Hematopoietic multipotent progenitor cell treated with erythropoietin and hydrocortisone succinate and interleukin-3 and kit ligand, for 17 days (in vitro differentiated cells): ENCODE measurements at regions not wholly inside any gene's neighbourhood (a gene's known extent, or its start where the extent isn't known, plus 50 kb on each side); places are given as distances from the start of the nearest gene placed in this dataset.

Experiments
- DNase-seq: peaks from one replicate; pipeline ENCODE4 v3.0.0-alpha.2; 2015; ENCODE audit warnings: low spot score

DNA sequence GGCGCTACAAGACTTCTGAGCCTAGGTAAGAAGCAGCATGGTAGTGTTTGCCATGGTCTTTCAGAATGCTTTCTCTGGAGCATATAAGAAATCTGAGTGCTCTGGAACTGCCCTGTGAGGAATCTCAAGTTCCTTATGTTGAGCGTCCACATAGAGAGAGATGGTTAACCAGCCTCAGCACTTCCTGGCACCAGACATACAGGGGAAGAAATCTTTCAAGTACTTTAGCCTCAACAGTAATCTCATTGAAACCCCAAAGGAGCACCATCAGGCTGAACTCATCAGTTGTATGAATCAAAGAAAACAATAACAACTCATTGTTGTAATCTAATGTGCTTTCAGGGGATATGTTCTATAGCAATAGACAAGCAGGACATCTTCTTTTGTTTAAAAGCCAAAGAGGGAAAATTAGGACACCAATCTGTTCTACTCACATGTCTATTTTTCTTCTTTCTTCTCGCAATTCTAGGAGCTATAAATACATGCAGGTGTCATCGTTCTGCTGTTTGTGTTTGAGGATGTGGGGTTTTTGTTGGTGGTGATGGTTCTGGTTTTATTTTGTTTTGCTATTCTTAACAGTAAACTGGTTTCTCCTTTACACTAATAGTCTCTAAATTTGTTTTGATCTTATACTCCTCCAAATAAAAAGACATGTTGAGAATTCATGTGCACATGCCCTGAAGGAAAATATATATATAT is 1145.0 kb upstream of the LRRN3 start:
- DNase-seq = no peak

DNA sequence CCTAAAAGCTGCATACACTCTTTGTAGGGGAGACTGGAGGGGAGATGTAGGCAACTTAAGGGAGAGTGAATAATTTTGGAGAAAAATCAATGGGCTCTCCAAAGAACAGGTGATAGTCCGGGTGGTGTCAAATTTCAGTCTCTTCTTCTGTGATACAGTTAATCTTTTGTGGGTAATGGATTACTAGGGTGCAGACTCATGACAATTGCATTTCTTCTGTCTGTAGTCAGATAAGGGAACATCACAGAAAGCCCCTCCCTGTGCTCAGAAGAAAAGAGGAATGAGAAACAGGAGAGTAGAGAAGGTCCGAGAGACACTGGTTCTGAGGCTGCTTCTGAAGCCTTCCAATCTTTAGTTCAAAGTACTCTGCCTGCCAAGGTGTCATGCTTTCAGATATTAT is 1140.7 kb upstream of the LRRN3 start:
- no peak for DNase-seq

DNA sequence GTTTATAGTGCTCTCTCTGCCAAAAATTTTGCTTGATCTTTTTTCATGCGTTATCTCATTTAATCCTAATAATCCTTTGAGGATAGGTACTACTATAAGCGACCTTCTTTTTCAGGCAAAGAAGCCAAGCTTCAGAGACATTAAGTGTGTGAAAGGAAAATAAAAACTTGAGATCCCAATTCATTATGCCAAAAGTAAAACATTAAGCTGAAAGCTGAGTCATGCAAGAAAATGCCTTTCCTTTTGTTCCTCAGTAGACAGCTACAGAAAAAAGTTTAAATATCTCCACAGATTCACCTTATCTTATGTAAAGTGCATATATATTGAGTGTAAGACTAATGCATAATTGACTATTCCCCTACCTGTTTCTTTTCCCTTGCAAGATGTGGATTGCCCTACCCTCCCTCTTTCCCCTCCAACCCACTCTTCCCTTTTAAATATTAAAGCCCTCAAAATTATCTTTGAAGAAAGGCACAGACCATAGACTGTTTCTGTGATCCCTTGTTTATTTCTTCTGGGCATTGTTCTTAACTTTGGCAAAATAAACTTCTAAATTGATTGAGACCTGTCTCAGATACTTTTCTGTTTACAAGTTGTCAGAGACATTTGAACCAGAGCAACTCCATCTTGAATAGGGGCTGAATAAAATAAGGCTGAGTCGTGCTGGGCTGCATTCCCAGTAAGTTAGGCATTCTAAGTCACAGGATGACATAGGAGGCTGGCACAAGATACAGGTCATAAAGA is 1139.9 kb upstream of the LRRN3 start:
- no peak for DNase-seq

DNA sequence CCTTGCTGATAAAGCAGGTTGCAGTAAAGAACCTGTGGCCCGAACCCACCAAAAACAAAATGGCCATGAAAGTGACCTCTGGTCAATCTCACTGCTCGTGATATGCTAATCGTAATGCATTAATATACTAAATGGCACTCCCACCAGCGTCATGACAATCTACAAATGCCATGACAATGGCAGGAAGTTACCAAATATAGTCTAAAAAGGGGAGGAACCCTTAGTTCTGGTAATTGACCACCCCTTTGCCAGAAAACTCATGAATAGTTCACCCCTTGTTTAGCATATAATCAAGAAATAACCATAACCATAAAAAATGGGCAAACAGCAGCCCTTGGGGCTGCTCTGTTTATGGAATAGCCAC is 1139.4 kb upstream of the LRRN3 start:
- no peak for DNase-seq

DNA sequence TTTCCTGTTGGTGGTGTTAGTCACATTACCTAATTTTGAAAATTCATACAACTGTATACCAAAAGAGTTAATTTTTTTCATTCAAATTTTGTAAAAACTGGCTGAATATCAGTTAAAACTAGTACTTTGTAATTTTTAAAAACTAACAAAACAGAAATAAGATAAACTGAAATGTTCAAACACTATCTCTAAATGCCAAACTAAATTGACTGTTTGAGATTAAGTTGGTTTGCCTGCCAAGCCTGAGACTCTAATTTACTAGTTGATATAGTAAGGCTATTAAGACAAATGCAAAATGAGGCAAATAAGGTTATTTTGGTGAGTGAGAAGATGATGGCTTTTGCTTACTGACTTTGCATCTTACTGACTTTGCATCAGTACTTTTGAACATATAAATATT is 1134.9 kb upstream of the LRRN3 start:
- no peak for DNase-seq

DNA sequence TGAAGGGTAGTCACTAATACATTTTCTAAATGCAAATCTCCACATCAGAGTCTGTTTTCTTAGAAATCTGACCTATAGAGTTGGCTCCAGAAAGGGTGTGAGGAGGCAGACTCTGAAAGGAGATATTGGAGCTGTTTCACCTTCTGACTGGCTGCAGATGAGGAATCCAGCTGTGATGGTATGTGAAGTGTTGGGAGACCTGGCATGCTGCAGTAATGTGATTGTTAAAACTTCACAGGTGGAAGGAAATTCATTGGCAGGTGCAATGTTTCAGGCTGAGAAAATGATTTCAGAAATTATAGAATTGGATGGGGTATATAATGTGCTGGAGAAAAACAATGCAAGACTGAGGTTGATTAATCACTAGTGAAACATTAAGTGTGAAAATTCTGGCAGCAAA is 1134.0 kb upstream of the LRRN3 start:
- no peak for DNase-seq

DNA sequence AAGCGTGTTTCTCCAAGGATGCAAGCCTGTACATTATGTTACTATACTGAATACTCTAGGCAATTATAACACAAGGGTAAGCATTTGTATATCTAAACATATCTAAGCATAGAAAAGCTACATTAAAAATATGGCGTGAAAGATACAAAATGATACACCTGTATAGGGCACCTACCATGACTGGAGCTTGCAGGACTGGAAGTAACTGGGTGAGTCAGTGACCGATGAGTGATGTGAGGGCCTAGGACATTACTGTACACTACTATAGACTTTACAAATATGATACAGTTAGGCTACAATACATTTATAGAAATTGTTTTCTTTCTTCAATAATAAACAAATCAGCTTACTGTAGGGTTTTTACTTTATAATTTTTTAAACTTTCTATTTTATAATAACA is 1127.2 kb upstream of the LRRN3 start:
- DNase-seq = no peak

DNA sequence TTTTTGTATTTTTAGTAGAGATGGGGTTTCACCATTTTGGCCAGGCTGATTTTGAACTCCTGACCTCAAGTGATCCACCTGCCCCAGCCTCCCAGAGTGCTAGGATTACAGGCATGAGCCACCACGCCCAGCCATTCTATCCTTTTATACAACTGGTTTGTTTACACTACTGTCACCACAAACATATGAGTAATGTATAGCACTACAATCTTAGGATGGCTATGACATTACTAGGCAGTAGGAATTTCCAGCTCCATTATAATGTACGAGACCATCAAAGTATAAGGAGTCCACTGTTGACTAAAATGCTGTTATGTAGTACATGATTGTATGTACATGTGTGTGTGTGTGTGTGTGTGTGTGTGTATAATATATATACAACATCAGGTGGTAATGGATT is 1126.1 kb upstream of the LRRN3 start:
- DNase-seq = no peak

DNA sequence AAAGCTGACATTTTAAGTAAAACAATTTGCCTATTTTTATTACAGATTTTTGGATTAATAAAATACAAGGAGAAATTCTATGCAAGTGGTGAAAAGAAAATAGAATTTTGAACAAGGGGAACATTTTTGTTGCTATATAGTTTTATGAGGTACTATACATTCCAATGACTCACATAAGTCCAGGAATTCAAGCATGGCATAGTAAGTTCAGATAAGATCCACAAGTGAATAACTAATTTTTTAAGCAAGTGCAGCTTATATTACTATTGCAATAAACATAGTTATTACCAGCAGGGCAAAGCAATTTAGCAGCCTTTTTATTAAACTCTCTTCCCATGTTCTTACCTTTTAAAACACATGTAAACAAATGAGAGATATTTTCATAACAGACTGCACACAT is 1123.5 kb upstream of the LRRN3 start:
- no peak for DNase-seq

DNA sequence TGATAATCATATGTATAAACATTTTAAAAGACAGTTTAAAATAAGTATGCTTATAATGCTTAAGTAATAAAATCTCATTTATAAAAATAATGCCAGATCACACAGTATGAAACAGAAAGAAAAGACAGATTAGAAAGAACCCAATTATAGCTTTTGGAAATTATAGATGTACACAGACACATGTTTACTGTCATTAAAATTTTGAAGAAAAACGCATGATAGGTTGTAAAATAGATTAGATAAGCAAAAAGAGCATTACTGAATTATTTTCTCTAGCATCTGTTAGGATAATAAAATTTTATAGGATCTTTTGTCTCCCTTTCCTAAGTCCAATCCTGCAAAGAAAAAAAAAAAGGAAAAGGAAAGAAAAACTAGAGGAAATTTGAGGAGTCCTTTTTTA is 1107.3 kb upstream of the LRRN3 start:
- no peak for DNase-seq

DNA sequence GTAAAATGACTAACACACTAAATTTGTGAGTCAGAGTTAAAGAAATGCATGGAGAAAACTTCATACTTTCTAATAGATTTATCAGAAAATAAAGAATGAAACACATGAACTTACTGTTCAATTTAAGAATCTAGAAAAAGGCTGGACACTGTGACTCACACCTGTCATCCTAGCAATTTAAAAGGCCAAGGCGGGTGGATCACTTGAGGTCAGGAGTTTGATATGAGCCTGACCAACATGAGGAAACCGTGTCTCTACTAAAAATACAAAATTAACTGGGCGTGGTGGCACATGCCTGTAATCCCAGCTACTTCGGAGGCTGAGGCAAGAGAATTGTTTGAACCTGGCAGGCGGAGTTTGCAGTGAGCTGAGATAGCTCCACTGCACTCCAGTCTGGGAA is 1106.2 kb upstream of the LRRN3 start:
- no peak for DNase-seq

DNA sequence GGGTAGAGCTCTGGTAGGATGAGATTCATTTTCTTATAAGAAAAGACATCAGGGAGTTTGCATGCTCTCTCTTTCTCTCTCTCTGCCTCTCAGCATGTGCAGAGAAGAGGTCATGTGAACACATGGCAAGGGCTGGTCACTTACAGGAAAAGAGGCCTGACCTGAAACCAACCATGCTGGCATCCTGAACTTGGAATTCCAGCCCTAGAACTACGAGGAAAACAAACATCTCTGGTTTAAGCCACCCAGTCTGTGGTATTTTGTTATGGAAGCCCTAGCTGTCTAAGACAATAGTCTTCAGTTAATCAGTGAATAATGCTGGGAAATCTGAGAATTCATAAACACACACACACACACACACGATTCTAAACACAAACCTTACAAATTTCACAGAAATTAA is 1104.2 kb upstream of the LRRN3 start:
- no peak for DNase-seq

DNA sequence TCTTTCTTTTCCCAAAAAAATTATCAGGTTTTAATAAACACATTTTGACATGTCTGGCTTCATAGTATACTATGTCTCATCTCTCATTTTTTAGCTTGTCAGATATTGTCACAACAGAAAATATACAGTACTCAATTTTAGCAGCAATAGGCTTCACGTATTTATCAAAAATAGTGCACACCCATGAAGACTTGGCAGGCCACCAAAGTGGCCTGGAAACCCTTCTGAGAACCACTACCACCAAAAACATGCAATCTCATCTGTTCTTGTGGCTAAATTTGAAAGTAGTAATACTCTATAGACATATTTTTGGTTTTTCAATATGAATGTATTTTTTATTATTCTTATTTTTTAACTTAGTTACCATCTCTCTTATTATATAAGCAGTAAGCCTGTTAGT is 1094.5 kb upstream of the LRRN3 start:
- DNase-seq = no peak

DNA sequence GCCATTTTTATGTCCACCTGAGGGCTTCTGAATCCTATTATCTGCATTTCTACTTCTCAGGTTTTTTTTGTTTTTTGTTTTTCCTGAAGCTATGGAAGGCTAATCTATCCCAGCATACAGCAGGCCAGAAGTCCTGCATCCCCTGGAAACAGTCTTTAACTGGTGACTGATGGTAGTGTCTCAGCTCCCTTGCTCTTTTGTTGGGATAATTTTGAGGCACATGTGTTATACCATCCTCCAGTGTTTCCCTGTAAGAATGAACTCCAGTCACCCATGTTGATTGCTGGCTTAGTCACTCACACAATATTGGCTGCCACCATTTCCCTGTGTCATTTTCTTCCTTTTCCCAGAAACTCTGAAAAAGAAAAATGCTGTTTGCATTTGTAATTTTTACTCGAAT is 1094.0 kb upstream of the LRRN3 start:
- DNase-seq = no peak

DNA sequence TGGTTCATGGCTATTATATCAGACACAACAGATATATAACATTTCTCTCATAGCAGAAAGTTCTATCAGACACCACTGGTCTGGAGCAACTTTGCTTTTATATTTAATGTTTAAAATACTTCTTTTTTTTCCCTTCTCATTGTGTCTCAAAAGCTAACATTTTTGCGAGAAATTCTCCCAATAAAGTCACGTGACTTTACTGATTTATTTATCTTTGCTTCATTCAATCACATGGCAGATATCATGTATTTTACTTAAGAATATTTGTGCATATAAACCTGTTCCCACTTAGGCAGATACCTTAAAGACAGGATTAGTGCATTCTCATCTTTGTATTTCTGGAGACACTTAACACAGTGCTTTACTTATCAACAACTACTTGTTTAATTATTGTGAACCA is 1093.1 kb upstream of the LRRN3 start:
- DNase-seq = no peak

DNA sequence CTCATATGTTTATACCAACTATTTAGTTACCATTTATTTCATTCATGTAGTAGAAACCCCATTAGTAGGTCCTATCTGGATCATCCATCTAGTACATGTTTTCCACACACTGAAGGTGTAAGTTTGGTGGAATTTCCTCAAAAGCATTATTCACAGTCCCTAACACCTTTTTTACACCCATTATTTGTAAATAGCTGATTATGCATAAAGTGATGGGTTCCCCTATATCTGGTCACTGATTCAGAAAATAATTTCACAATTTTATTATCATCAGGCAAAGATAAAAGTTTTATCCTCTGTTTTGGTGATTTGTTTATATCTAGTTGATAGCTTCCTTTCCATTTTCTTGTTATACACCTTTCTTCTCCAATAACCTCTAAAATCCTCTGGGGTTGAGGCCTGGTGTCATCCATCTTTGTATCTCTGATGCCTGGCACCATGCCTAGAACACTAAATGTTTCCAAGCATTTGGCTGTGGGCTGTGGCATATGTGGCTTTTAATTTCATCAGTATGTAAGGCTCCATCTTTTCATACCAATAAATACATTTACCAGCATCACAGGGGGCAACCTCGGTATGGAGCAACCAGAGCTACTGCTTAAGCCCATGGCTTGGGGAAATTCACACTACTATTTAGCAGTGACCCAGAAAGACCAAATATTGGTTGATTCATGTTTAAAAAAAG is 1089.5 kb upstream of the LRRN3 start:
- no peak for DNase-seq

DNA sequence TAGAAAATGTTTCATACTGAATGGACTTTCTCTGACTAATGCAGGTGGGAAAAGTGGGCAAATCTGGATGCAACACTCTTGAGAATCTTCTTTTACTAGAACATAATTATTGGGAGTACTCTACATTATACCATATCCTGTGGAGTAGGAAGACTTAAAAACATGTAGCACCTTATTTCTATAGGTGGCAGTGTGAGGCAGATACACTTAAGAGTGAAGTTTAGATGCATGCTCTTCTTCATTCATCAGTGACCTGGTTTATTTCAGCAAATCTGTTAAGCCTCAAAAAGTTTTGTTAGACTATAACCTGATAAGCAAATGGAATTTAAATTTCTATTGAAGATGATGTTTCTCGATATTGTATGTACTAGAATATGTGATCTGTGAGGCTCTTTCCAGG is 1087.1 kb upstream of the LRRN3 start:
- DNase-seq = no peak

DNA sequence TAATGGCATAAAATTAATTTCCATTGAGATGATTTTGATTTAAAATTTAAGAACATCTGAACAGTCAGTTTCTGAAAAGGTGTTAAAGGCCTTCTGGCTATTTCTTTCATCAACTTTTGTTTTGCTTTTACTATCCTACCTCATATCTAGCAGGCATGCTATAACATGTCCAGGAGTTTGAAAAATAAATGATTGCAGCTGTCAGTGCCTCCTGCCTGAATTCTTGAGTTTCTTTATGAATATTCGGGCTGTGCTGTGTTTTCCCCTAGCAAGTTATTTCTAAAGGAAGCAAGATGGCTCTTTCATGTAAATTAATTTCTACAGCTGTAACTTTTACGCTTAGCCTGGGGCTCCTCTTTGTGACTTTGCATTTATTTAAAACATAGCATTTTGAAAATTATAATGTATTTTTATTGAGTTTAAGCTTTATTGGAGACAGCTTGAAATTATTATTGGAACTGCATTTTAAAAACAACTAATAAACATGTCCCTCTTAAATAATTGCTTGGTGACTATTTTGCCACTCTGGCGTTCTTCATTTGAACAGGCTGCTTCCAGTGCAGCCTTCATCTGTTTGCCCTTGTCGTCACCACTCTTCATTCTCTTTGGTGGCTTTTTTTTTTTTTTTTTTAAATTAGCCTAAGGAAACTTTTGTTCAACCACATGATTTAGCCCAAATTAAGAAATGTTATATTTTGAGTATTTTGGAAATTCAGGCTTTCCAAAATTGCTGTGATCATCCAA is 1083.4 kb upstream of the LRRN3 start:
- DNase-seq = no peak

DNA sequence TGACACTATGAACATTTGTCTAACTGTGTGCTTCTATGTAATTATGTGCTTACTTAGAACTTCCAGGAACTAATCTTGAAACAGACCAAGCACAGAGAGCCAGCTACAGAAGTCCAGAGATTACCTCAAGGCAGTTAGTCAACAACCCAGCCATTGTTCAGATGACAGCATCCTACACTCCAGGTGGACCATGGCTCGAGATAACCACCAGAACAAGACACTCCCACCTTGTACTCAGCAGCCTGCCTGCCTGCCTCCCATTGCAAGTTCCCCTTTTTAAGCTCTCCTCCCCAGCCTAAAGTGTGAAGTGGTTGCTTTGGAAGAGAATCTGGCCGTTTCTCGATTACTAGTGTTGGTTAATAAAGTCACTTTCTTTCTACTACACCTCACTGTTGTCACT is 1080.6 kb upstream of the LRRN3 start:
- no peak for DNase-seq

DNA sequence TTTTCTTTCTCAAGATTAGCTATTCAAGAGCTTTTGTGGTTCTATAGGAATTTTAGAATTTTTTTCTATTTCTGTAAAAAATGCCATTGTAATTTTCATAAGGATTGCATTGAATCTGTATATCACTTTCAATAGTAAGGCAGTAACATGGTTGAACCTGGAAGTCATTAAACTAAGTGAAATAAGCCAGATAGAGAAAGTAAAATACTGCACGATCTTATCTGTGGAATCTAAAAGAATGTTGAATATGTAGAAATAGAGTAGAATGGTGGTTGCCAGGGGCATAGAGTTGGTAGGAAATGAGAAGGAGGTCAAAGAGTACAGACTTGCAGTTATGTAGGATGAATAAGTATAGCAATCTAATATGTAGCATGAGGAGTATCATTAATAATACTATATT is 1073.5 kb upstream of the LRRN3 start:
- DNase-seq = no peak

DNA sequence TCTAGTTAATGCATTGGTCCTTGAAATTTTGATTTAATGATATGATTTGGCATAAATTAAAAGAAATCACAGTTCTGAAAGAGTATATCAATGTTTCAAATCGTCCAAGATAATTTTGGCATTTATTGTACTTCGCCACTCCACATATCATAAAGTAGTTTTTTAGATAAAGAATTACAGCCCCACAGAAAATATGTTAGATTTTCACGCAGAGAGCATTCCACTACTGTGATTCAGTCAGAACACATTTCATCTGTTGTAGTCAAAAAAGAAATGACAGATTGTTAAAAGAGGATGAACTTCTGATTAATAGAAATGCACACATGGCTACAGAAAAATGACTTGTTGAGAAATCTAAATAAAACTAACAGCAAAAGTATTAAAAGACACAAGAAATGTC is 1063.5 kb upstream of the LRRN3 start:
- DNase-seq = no peak

DNA sequence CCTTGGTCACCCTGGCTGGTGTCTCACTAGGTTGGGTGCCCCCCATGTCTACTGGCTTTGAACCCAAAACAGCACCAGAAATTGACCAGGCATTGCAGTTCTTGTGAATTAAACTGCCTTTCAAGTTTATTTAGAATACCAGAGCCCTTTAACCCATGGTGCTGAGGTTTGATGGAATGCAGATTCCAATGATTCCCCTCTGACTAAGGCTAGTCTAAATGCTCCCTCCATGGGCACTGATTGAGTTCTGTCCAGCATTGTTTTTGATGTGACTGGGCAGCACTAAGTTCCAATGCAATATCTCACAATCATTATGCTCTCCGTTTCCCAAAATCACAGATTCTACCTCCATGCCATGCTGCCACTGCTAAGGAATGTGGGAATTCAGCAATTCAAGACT is 1047.4 kb upstream of the LRRN3 start:
- no peak for DNase-seq

DNA sequence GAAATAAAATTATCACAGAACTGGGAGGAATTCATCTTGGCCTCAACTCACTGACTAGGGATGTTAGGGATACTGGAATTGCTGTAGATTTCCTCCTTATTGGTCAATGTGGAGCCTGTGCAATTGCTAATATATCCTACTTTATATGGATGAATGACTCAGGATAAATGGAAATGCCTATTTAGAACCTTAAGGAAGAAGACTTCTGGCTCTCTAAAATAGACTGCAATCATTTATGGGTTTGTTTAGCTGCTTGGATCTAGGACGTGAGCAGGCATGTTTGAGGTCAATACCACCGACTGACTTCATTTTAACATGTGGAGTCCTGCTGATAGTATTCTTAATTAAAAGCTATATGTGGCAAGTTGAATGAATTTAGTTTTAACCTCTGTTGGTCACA is 1040.1 kb upstream of the LRRN3 start:
- DNase-seq = no peak
